ENCODE measurements at regions not wholly inside any gene's neighbourhood (a gene's known extent, or its start where the extent isn't known, plus 50 kb on each side); places are given as distances from the start of the nearest gene placed in this dataset.

DNA sequence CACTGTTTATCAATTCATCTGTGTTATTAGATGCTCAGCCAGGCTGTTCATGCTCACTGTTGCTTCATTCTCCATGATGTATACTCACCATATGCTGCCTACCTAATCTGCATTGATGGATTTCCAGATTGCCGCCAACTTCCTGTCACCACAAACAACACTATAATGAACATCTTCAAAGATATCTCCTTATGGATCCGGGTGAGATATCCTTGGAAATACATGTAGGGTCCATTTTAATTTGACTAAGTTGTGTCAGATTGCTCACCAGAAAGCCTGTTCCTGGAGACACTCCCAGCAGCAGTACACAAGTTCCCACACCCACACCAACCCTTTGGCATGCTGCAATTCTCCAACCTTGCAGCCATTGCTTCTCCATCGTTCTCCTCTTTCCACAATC, 547.5 kb upstream of the TNP1 start:
- H3K36me3 ChIP-seq (ENCODE audit: control insufficient read depth in 2 of 2, insufficient read depth in 2 of 2, low read length in 1 of 2) = no peaks in the 10 kb centered on the region
- no TSS peak for BruUV-seq (replicated peaks)
- DNase-seq (ENCODE audit: low read depth, low spot score) = no peak
- ChIA-PET RAD21 (ENCODE audit: unreplicated experiment) (no interaction called here), POLR2A (no interaction called here), CTCF (no interaction called here), SMC1A (ENCODE audit: uncharacterized antibody, unreplicated experiment) (no interaction called here)
- H4K20me1 ChIP-seq (ENCODE audit: control insufficient read depth, insufficient read depth) = no peaks in the 10 kb centered on the region
- H3K9ac ChIP-seq (ENCODE audit: control insufficient read depth, insufficient read depth, low read length) = no peak overlapping the region
- H3K79me2 ChIP-seq (ENCODE audit: control insufficient read depth, insufficient read depth, low read length) = no peaks in the 10 kb centered on the region
- no peaks in the 10 kb centered on the region for H3K4me1 ChIP-seq (ENCODE audit: control insufficient read depth, insufficient read depth, low read length)
- no peaks in the 10 kb centered on the region for H3K9me3 ChIP-seq (replicated peaks; ENCODE audit: control insufficient read depth, insufficient read depth, low read length)
- no peak overlapping the region for H3K27ac ChIP-seq (ENCODE audit: control insufficient read depth, insufficient read depth)
- in situ Hi-C loops (cut with MboI) = no loop called here
- ATAC-seq = no peak
- TF ChIP-seq ZBED1 (IDR thresholded peaks at IDR 0.05; ENCODE audit: borderline replicate concordance) (no peak), POLR2A (IDR thresholded peaks at IDR 0.05; ENCODE audit: low read depth, low read length) (no peak), TCF12 (IDR thresholded peaks at IDR 0.05; ENCODE audit: low read depth, low read length) (no peak), SMAD5 (IDR thresholded peaks at IDR 0.05; ENCODE audit: low read depth) (no peak), MTA3 (IDR thresholded peaks at IDR 0.05; ENCODE audit: borderline replicate concordance, low read length) (no peak), NFYA (IDR thresholded peaks at IDR 0.05; ENCODE audit: borderline replicate concordance, low read depth, low read length) (no peak), MEF2B (IDR thresholded peaks at IDR 0.05; ENCODE audit: partially characterized antibody, poor library complexity, severe bottlenecking) (no peak), CEBPB (IDR thresholded peaks at IDR 0.05; ENCODE audit: borderline replicate concordance in 1 of 2, low read depth in 2 of 2, low read length in 2 of 2) (no peak)
- TF ChIP-seq, protein P1, sequence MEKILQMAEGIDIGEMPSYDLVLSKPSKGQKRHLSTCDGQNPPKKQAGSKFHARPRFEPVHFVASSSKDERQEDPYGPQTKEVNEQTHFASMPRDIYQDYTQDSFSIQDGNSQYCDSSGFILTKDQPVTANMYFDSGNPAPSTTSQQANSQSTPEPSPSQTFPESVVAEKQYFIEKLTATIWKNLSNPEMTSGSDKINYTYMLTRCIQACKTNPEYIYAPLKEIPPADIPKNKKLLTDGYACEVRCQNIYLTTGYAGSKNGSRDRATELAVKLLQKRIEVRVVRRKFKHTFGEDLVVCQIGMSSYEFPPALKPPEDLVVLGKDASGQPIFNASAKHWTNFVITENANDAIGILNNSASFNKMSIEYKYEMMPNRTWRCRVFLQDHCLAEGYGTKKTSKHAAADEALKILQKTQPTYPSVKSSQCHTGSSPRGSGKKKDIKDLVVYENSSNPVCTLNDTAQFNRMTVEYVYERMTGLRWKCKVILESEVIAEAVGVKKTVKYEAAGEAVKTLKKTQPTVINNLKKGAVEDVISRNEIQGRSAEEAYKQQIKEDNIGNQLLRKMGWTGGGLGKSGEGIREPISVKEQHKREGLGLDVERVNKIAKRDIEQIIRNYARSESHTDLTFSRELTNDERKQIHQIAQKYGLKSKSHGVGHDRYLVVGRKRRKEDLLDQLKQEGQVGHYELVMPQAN (conservative IDR thresholded peaks at IDR 0.05) = no peak
- intact Hi-C loops (cut with micrococcal nuclease; ENCODE audit: unreplicated experiment) = no loop called here
- H2AFZ ChIP-seq (ENCODE audit: control insufficient read depth, low read depth, low read length) = no peak overlapping the region
- no peak for FAIRE-seq
- H3K27me3 ChIP-seq (replicated peaks in 1 of 2; ENCODE audit: control insufficient read depth in 2 of 2, insufficient read depth in 2 of 2, low read length in 1 of 2) = no peaks in the 10 kb centered on the region
- WGBS (ENCODE audit: insufficient coverage, insufficient replicate concordance, low lambda C conversion rate, missing lambda C conversion rate) = 56% methylated on average over 3 of the region's 3 CpGs
- H3K4me2 ChIP-seq (ENCODE audit: control insufficient read depth, insufficient read depth) = no peak overlapping the region
- no peak overlapping the region for H3K4me3 ChIP-seq

Measured in GM12878 (cell line).